Activated naive CD8-positive, alpha-beta T cell treated with anti-CD3 and anti-CD28 coated beads, Interleukin-2, amount 10 ng/mL, durations not matched to agents 7 days and 5 days (primary cell): ENCODE measurements at regions not wholly inside any gene's neighbourhood (a gene's known extent, or its start where the extent isn't known, plus 50 kb on each side); places are given as distances from the start of the nearest gene placed in this dataset.
"Not testable (repeated sequence)": the region's sequence is repeated elsewhere in the genome, so short reads cannot be mapped to it uniquely, and the experiment has no call there.

Experiments used
- ATAC-seq: fragments of 150-1000 bp; cut with Tn5 transposase; one replicate; pipeline ENCODE4 v1.10.0; 2021; ENCODE audit warnings: low read depth, moderate library complexity
- POLR2A ChIA-PET: fragments of 350-600 bp; sonication (Branson Sonifier 250); formaldehyde crosslinking; loops from one replicate; lab custom pipeline; 2021; ENCODE audit warnings: antibody characterized with exemption; lab: Charles Lee
- DNase-seq: peaks from one replicate; pipeline ENCODE4 v3.0.0; 2021
- H3K27ac Mint-ChIP-seq: one replicate; pipeline ENCODE4 v1.8.0; 2022; ENCODE audit warnings: mild to moderate bottlenecking, mixed read lengths
- H3K27me3 Mint-ChIP-seq: one replicate; pipeline ENCODE4 v1.8.0; 2022; ENCODE audit warnings: mild to moderate bottlenecking, moderate library complexity, mixed read lengths
- H3K36me3 Mint-ChIP-seq: one replicate; pipeline ENCODE4 v1.8.0; 2021; ENCODE audit warnings: mild to moderate bottlenecking, mixed read lengths
- H3K4me1 Mint-ChIP-seq: one replicate; pipeline ENCODE4 v1.8.0; 2021; ENCODE audit warnings: mixed read lengths
- H3K4me3 Mint-ChIP-seq: one replicate; pipeline ENCODE4 v1.8.0; 2022; ENCODE audit warnings: mild to moderate bottlenecking, moderate library complexity, mixed read lengths
- H3K9me3 Mint-ChIP-seq: one replicate; pipeline ENCODE4 v1.8.0; 2021; ENCODE audit warnings: mixed read lengths

GRCh38 chr7:26424319-26424718, 132.7 kb downstream of the SNX10 start:
- H3K27ac Mint-ChIP-seq, H3K4me1 Mint-ChIP-seq, POLR2A ChIA-PET, H3K9me3 Mint-ChIP-seq, H3K4me3 Mint-ChIP-seq, H3K36me3 Mint-ChIP-seq, DNase-seq, ATAC-seq: not testable (repeated sequence)
- H3K27me3 Mint-ChIP-seq, result peaks cover 13% of the 10 kb centered on the region

- no peaks in the 10 kb centered on the region for H3K9me3 Mint-ChIP-seq
- ATAC-seq (no peak), DNase-seq (no peak)
- POLR2A ChIA-PET, result no interaction called here
- H3K4me1 Mint-ChIP-seq, result no peaks in the 10 kb centered on the region
- peaks cover 13% of the 10 kb centered on the region for H3K27me3 Mint-ChIP-seq
- H3K27ac Mint-ChIP-seq, result no peak overlapping the region
- no peak overlapping the region for H3K4me3 Mint-ChIP-seq
- H3K36me3 Mint-ChIP-seq, result no peaks in the 10 kb centered on the region
Measured at GRCh38 chr7:26425655-26426054, 134.0 kb downstream of the SNX10 start.

- ATAC-seq (no peak), DNase-seq (no peak)
- no peak overlapping the region for H3K4me3 Mint-ChIP-seq
- H3K9me3 Mint-ChIP-seq, result no peaks in the 10 kb centered on the region
- H3K27me3 Mint-ChIP-seq, result peaks cover 13% of the 10 kb centered on the region
- no peak overlapping the region for H3K27ac Mint-ChIP-seq
- H3K4me1 Mint-ChIP-seq, result no peaks in the 10 kb centered on the region
- no peaks in the 10 kb centered on the region for H3K36me3 Mint-ChIP-seq
- POLR2A ChIA-PET, result no interaction called here
Measured at GRCh38 chr7:26426096-26426495, 134.4 kb downstream of the SNX10 start.

GRCh38 chr7:26428571-26428970, 136.9 kb downstream of the SNX10 start:
- H3K27me3 Mint-ChIP-seq, result peaks cover 17% of the 10 kb centered on the region
- no peaks in the 10 kb centered on the region for H3K36me3 Mint-ChIP-seq
- no peak overlapping the region for H3K27ac Mint-ChIP-seq
- H3K9me3 Mint-ChIP-seq, result no peaks in the 10 kb centered on the region
- POLR2A ChIA-PET, result no interaction called here
- no peak for ATAC-seq
- H3K4me1 Mint-ChIP-seq, result no peaks in the 10 kb centered on the region
- DNase-seq, result no peak
- no peak overlapping the region for H3K4me3 Mint-ChIP-seq

GRCh38 chr7:26429168-26429567, 137.5 kb downstream of the SNX10 start:
- DNase-seq (no peak), ATAC-seq (no peak)
- no peak overlapping the region for H3K27ac Mint-ChIP-seq
- no peaks in the 10 kb centered on the region for H3K4me1 Mint-ChIP-seq
- no peaks in the 10 kb centered on the region for H3K9me3 Mint-ChIP-seq
- POLR2A ChIA-PET, result no interaction called here
- no peaks in the 10 kb centered on the region for H3K36me3 Mint-ChIP-seq
- H3K4me3 Mint-ChIP-seq, result no peak overlapping the region
- peaks cover 23% of the 10 kb centered on the region for H3K27me3 Mint-ChIP-seq

- Mint-ChIP-seq H3K27ac (no peak overlapping the region), H3K9me3 (no peaks in the 10 kb centered on the region), H3K4me1 (no peaks in the 10 kb centered on the region), H3K36me3 (no peaks in the 10 kb centered on the region), H3K4me3 (no peak overlapping the region), H3K27me3 (peaks cover 20% of the 10 kb centered on the region)
- ATAC-seq (no peak), DNase-seq (no peak)
- POLR2A ChIA-PET, result no interaction called here
Measured at GRCh38 chr7:26434974-26435373, 143.3 kb downstream of the SNX10 start.

- POLR2A ChIA-PET, result no interaction called here
- no peak for DNase-seq
- no peaks in the 10 kb centered on the region for H3K4me1 Mint-ChIP-seq
- no peak overlapping the region for H3K4me3 Mint-ChIP-seq
- ATAC-seq, result no peak
- no peak overlapping the region for H3K27ac Mint-ChIP-seq
- peaks cover 22% of the 10 kb centered on the region for H3K27me3 Mint-ChIP-seq
- H3K9me3 Mint-ChIP-seq, result no peaks in the 10 kb centered on the region
- no peaks in the 10 kb centered on the region for H3K36me3 Mint-ChIP-seq
Measured at GRCh38 chr7:26437003-26437532, 145.4 kb downstream of the SNX10 start.

- ATAC-seq, result no peak
- no peak for DNase-seq
- POLR2A ChIA-PET, result no interaction called here
- Mint-ChIP-seq H3K4me1 (no peaks in the 10 kb centered on the region), H3K36me3 (no peaks in the 10 kb centered on the region), H3K27ac (no peak overlapping the region), H3K27me3 (peaks cover 19% of the 10 kb centered on the region), H3K9me3 (no peaks in the 10 kb centered on the region), H3K4me3 (no peak overlapping the region)
Measured at GRCh38 chr7:26438078-26438477, 146.4 kb downstream of the SNX10 start.

- Mint-ChIP-seq H3K9me3 (no peaks in the 10 kb centered on the region), H3K4me1 (no peaks in the 10 kb centered on the region), H3K4me3 (no peak overlapping the region), H3K36me3 (no peaks in the 10 kb centered on the region), H3K27ac (no peak overlapping the region), H3K27me3 (peaks cover 8% of the 10 kb centered on the region)
- DNase-seq (no peak), ATAC-seq (no peak)
- POLR2A ChIA-PET, result no interaction called here
Measured at GRCh38 chr7:26439521-26440232, 148.0 kb downstream of the SNX10 start.

- POLR2A ChIA-PET, result no interaction called here
- ATAC-seq (no peak), DNase-seq (no peak)
- H3K36me3 Mint-ChIP-seq, result no peaks in the 10 kb centered on the region
- no peaks in the 10 kb centered on the region for H3K9me3 Mint-ChIP-seq
- H3K4me3 Mint-ChIP-seq, result no peak overlapping the region
- peaks cover 7% of the 10 kb centered on the region for H3K27me3 Mint-ChIP-seq
- no peak overlapping the region for H3K27ac Mint-ChIP-seq
- no peaks in the 10 kb centered on the region for H3K4me1 Mint-ChIP-seq
Measured at GRCh38 chr7:26440233-26441001, 148.8 kb downstream of the SNX10 start.

GRCh38 chr7:26441002-26441521, 149.4 kb downstream of the SNX10 start:
- no peak for ATAC-seq
- no peak overlapping the region for H3K4me3 Mint-ChIP-seq
- H3K4me1 Mint-ChIP-seq, result no peaks in the 10 kb centered on the region
- POLR2A ChIA-PET, result no interaction called here
- H3K9me3 Mint-ChIP-seq, result no peaks in the 10 kb centered on the region
- DNase-seq, result no peak
- H3K36me3 Mint-ChIP-seq, result no peaks in the 10 kb centered on the region
- H3K27me3 Mint-ChIP-seq, result peaks cover 7% of the 10 kb centered on the region
- no peak overlapping the region for H3K27ac Mint-ChIP-seq

- DNase-seq, result no peak
- H3K27ac Mint-ChIP-seq, result no peak overlapping the region
- H3K4me3 Mint-ChIP-seq, result no peak overlapping the region
- no peak for ATAC-seq
- no peaks in the 10 kb centered on the region for H3K9me3 Mint-ChIP-seq
- H3K36me3 Mint-ChIP-seq, result no peaks in the 10 kb centered on the region
- POLR2A ChIA-PET, result no interaction called here
- H3K4me1 Mint-ChIP-seq, result no peaks in the 10 kb centered on the region
- H3K27me3 Mint-ChIP-seq, result peaks cover 10% of the 10 kb centered on the region
Measured at GRCh38 chr7:26441611-26442277, 150.1 kb downstream of the SNX10 start.

GRCh38 chr7:26443006-26443405, 151.3 kb downstream of the SNX10 start:
- Mint-ChIP-seq H3K4me1 (no peaks in the 10 kb centered on the region), H3K36me3 (no peaks in the 10 kb centered on the region), H3K4me3 (no peak overlapping the region), H3K9me3 (no peaks in the 10 kb centered on the region), H3K27me3 (peaks cover 12% of the 10 kb centered on the region), H3K27ac (no peak overlapping the region)
- no peak for ATAC-seq
- POLR2A ChIA-PET, result no interaction called here
- no peak for DNase-seq
